GM19397 (cell line): ENCODE measurements at regions not wholly inside any gene's neighbourhood (a gene's known extent, or its start where the extent isn't known, plus 50 kb on each side); places are given as distances from the start of the nearest gene placed in this dataset.

Experiments used
- ATAC-seq: cut with Tn5 transposase; IDR thresholded peaks from one replicate; pipeline ENCODE4 v1.9.1; 2021; ENCODE audit warnings: mild to moderate bottlenecking, moderate library complexity; ENCODE audit not compliant: unreplicated experiment

DNA sequence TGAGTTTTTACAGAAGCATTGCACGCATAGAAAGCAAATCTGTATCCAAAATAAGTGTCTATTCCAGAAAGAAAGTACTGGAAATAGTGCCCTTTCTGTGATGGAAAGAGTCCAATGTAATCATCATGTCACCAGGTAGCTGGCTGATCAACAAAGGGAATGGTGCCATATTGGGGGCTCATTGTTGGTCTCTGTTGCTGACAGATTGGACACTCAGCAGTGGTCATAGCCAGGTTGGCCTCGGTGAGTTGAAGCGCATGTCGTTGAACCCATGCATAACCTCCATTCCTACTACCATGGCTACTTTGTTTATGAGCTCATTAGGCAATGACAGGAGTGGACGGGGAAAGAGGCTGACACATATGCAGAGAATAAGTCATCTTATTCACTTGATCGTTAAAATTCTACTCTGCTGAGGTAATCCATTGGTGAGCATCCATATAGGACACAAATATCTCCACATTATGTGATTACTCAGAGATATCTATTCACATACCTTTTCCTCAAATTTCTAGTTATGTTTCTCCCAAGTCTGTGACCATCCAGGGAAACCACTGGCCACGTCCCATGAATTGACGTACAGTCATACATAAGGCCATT, 560.5 kb downstream of the HAO1 start:
- ATAC-seq, result no peak

DNA sequence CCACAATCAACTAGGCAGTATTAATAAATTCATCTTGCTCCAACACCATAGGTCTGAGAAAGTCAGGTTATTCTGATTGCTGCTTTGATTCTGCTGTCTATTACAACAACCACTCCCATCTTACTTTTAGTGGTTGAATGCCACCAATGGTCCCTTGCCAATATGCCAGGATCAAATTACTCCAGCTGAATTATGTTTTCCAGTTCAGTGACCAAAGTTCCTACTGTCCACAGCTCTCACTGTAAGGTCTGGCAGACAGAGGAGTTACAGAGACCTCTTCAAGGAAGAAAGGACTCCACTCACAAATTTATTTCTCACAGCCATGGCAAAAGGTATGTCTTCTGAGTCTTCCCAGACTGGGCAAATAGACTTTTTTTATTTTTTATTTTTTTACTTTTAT, 557.0 kb downstream of the HAO1 start:
- no peak for ATAC-seq

GRCh38 chr20:7387638-7388193, 552.5 kb downstream of the HAO1 start:
- ATAC-seq, result no peak

DNA sequence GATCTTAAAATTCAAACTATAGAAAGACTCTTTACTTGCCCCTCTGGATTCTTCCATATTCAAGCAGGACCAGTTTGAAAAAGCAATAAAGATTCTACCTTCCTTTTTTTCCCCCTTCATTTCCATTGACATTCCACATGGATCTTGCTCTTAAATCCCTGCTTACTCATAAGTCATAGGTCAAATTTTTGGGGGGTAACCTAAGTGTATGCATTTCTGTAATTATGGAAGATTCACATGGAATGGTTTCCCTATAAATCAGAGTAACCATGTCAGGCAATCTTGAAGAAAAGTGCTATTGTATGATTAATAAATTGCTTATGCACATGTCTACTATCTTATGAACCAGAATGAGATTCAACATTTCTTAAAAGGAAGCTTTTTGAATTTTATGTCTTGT, 551.0 kb downstream of the HAO1 start:
- no peak for ATAC-seq

GRCh38 chr20:7392542-7393206, 547.6 kb downstream of the HAO1 start:
- no peak for ATAC-seq

GRCh38 chr20:7399114-7399513, 541.1 kb downstream of the HAO1 start:
- ATAC-seq, result no peak

- no peak for ATAC-seq
Observed at GRCh38 chr20:7399575-7399974, 540.7 kb downstream of the HAO1 start.

DNA sequence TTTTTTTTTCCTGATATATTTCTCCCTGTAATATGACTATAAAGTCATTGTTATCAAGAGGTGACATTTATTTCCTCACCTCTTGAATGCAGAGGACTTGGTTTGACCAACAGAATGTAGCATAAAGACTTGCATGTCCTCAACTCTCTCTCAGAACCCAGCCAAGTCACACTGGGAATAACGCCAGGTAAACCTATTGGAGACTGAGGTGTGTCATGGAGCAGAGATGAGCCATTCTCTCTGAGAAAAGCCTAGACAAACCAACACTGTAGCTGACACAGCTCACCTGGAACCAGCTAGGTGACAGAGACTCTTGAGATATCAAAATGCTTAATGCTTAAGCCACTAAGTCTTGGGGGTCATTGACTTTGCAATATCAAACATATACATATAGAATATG, 533.6 kb downstream of the HAO1 start:
- ATAC-seq, result no peak

DNA sequence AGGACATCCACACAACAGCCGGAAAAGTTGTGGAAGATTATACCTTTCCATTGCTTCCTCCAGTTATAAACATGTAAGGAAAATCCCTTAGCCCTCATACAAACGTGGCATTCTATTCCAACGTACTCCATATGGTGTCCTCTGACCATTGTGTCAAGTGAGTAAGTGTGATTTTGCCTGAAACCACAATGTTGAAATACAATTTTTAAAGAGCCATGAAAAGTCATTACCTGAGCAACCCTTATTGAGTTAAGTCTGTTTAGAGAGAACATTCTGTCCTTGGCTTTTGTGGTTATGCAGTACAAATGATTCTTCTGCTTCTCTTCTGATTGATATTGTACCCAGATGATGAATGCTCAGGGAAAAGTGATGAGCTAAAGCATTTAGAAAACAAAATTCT, 530.1 kb downstream of the HAO1 start:
- no peak for ATAC-seq

DNA sequence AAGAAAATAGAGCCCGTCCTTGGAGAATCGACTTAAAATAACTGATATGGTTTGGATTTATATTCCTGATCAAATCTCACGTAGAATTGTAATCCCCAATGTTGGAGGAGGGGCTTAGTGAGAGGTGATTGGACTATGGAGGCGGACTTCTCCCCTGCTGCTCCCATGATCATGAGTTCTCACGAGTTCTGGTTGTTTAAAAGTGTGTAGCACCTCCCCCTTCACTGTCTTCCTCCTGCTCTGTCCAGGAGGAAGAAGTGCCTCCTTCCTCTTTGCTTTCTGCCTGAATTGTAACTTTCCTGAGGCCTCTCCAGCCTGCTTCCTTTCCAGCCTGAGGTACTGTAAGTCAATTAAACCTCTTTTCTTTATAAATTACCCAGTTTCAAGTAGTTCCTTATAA, 529.2 kb downstream of the HAO1 start:
- ATAC-seq, result no peak

DNA sequence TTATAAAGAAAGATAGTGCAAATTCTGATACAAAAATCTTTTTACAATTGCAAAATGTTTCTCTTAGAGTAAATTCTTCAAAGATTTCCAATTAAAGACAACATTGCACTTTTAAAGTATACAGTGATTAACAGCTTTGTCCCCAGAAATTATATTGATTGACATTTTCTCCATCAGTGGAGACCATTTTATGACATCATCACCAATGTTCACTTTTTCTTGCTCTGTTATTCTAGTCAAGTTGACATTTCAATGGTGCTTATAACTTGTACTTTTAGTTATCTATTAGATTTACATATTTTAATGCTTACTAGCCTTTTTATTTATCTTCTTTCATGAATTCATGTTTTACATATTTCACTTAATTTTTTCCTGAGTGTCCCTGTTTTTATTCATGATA, 524.8 kb downstream of the HAO1 start:
- ATAC-seq, result no peak

DNA sequence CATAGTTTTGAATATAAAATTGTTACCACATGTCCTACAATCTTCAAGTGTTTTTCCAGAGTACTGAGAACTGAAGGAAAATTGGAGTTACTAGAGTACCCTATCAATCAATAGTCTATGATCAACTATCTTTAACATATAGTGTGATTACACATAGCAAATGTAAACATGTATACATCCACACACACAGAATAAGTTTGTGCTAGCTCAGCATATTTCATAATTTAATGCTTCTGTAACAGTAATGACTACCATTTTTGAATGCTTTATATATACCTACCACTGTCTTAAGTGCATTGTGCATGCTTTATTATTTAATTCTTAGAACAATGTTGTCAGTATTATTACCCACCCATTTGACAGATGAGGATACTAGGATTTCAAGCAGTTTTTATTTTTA, 523.9 kb downstream of the HAO1 start:
- no peak for ATAC-seq

DNA sequence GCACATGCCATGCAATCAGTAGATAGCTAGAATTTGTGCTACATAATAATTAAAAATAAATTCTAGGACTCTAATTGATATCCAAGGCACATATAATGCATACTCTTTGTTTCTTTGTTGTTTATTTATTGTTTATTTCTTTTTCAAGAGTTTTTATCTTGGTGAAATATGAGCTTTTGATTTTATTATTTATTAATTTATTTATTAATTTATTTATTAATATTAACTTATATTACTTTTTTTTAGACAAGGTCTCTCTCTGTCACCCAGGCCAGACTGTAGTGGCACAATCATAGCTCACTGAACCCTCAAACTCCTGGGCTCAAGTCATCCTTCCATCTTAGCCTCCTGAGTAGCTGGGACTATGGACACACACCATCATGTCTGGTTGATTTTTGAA, 519.9 kb downstream of the HAO1 start:
- ATAC-seq, result no peak

DNA sequence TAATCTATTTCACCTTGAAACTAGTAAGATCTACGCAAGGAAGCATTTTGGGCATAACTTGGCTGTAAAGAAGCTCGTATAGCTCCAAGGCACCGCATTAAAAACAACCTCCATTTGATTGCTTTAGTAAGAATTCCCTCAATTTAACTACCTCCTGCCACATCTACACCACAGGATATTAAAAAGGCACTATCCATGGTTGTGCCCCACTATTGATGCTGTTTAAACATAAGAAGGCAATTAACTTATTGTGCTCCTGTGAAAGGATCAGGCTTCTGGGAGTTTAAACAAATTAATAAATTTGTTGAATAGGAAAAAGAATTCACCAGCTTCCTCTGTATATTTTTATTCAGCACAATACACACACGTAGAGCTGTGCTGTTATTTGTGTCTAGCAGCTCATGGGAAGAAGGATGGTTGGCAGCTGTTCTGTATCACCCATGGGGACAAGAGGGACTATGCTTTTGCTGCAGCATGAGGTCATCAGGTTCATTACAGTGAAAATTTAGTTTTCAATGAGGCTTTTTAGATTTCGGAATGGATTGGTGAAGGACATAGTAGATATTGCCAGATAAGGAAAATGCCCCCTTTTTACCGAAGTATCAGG, 513.3 kb downstream of the HAO1 start:
- no peak for ATAC-seq

DNA sequence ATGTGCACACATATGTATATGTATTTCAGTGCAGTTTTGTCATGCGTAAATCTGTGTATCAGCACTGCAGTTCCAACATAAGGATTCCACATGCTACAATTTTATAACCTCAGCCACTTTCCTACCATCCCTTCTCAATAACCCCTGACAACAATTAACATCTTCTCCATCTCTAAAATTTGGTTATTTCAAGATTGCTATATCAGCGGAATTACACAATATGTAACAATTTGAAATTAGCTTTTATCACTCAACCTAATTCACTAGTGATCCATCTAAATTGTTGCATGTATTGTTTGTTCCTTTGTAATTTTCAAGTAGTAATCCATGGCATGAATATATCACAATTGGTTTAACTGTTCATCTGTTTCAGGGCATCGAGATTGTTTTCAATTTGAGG, 511.3 kb downstream of the HAO1 start:
- no peak for ATAC-seq

GRCh38 chr20:7432612-7433011, 507.6 kb downstream of the HAO1 start:
- ATAC-seq, result no peak

DNA sequence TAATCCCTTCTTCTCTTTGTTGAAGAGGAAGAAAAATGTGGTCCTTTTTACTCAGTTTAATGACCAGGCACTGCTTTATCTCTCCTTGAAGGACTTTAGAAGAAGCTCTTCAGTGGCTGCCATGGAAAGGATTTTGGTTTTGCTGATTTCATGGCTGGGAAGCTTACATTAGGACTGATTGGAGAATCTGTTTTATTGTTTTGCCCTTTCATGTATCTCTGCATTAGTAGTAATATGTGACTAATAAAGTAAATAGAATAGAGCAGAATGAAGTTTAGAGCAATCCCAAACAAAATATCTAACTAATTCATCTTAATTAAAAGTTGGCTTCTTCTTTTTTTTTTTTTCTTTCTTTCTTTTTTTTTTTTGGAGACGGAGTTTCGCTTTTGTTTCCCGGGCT, 502.9 kb downstream of the HAO1 start:
- ATAC-seq, result no peak

DNA sequence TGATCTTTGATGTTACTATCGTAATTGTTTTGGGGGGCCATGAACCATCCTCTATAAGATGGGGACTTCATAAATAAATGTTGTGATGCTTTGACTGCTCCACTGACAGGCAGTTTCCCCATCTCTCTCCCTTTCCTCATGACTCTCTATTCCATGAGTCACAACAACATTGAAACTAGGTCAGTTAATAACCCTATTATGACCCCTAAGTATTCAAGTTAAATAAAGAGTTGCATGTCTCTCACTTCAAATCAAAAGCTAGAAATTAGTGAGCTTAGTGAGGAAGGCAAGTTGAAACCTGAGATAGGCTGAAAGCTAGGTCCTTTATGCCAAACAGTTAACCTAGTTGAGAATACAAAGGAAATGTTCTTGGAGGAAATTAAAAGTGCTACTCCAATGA, 491.0 kb downstream of the HAO1 start:
- no peak for ATAC-seq

DNA sequence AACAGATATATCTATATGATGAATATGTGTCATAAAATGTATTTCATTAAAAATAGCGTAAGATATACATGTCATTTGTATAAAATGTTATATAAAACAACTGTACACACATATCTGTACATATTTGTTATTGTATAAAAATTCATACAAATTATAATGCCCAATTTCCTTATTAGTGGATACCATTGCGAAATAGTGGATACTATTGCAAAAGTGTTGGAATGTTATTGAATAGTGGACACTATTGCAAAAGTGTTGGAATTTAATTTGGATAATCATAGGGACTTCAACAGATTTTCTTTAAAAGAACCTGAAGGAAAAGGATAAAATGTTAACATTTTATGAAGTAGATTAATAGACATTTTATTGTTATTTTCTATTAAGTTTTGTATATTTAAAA, 487.4 kb downstream of the HAO1 start:
- no peak for ATAC-seq

DNA sequence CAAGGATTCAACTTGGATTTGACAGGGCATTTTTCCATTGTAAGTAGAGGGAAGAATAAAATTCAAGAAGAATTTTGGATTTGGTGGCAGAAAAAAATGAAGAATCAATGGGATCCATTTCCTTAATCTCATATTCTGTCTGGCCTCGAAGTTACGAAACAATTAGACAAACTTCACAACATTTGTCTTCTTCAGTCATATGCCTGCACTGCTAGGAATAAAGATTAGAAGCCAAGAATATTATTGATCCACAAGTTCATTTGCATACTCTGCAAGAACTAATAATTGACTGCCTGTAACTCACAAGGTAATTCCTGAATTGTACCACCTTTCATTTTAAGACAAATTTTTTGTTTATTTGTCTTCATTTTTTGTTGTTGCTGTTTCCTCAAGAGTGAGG, 486.2 kb downstream of the HAO1 start:
- ATAC-seq, result no peak

- ATAC-seq, result no peak
Observed at GRCh38 chr20:7458459-7458858, 481.8 kb downstream of the HAO1 start.

GRCh38 chr20:7459083-7459482, 481.2 kb downstream of the HAO1 start:
- ATAC-seq, result no peak
